SIG-M5 (cell line): ENCODE measurements at regions not wholly inside any gene's neighbourhood (a gene's known extent, or its start where the extent isn't known, plus 50 kb on each side); places are given as distances from the start of the nearest gene placed in this dataset.

Source experiments
- DNase-seq: peaks from one replicate; lab custom pipeline; 2025; lab: John Stamatoyannopoulos, UW

DNA sequence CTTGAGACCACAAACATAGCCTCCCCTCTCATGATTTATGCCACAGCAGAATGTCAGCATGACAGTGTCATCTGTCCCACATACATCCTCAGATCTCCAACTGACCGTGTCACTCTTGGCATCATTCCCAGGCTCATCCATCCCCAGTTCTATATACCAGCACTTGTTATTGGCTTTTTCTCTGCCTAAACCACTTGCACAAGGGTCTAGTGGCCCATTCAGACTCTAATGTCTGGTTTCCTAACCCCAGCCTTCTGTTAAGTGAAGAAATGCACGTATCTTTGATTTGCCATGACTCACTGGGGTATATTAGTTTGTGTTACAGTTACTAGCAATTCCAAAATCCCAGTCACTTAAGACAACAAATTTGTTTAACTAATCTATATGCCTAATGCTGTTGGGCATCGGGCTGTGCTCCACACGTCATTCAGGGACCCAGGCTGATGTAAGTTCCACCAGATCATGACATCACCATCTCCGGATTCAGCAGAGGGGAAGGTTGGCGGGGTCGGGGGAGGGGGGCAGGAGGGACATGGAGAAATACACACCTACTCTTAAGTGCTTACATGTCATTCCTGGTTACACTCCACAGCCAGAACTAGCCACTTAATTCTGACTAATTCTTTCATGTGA is 517.4 kb downstream of the BUD13 start:
- DNase-seq, result no peak

DNA sequence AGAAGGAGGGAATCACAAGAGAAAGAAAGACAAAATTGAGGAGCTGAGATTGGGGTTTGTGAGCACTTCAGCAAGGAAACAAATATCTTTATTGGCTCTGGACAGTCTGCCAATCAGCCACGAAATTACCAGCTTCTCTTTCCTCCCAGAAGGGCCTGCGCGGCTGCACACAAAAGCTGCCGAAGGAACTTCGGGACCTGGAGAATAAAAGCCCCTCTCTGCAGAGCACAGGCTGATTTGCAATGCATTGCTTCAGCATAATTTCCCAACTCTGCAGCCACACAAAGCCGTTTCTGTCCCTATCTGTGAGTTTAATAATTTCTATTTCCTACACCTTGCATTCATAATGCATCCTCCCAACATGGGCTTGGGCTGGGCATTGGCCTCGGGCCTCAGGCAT is 522.6 kb downstream of the BUD13 start:
- no peak for DNase-seq

DNA sequence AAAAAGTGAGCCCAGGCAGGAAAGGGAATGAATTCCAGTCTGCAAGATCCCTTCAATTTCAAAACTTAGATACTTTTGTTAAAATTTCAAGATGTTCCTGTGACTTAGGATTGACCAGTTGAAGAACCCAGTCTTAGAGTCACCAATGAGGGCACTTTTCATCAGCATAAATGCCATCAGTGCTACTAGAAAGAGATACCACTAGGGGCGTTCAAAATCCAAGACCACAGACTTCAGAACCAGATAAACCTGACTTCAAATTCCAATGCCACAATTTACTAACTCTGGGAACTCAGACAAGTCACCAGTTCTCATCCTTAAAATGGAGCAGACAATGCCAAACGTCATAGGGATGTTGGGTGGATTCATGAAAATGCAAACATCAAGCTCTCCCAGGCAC is 523.2 kb downstream of the BUD13 start:
- DNase-seq, result no peak

DNA sequence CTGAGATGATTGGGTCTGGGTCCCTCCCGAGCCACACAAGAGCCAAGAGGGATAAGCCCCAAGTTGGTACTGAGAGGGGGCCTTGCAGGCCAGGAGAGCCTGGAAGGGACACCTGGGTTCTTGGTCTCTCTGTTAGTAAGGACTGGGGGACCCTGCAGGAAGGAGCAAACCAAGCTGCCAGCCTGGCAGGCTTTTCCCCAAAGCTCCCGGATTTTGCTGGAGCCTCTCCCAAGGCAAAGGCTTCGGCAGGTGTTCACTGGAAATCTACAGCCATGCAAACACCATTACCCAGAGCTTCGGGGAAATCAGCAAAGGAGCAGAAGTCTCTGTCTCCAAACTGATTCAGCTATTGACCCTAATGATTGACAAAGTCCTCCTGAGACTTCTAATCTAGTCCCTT is 527.9 kb downstream of the BUD13 start:
- DNase-seq, result no peak

DNA sequence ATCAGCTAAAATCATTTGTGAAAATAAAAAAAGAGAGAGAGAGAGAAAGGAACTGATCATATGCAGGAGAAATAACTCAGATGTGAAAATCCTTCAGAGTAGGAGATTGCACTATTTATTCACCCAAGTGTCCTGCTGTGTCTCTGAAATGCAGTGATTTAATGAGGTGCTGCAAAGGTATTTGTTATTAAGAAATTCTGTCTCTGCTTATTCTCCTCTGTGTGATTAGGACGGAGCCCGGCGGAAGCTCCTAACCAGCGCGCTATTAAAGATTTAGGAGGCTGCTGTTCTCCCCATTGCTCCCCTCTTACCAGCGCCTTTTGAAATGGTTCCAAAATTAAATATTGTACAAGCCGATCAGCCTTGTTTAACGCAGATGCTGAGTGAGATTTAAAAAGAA is 528.3 kb downstream of the BUD13 start:
- DNase-seq, result no peak

DNA sequence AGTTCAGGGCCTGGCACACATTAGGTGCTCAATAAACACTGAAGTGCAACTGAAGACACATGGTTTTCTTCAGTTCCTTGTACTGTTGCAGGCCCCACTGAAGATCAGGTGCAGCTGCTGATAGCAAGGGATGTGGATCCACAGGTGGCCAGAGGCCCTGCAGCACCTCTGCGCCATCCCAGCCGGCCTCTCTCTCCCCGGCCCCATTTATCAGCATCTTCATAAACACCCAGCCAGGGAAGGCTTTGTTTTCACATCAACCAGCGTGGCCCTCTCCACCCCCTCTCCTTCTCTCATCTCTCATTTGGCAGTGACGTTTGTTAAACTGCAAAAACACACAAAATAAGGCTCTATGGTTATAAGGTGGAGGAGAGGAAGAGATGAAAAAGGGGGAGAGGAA is 528.8 kb downstream of the BUD13 start:
- DNase-seq, result no peak

DNA sequence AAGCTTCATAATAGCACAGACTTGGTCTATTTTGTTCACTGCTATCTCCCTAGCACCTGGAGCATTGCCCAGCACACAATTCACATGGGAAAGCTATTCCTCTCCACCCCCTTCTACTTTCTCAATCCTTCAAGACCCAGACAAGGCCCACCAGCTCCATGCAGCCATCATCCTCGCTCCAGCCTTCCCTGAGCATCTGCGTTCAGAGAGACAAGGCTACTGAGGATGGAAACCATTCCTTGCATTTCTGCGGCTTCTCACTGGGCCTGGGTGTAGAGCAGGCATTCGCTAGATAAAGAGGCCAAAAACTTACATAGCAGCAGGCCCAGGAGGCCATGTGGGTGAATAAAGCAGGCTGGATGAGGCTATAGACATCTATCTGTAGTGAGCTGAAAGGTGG is 530.8 kb downstream of the BUD13 start:
- DNase-seq, result no peak

DNA sequence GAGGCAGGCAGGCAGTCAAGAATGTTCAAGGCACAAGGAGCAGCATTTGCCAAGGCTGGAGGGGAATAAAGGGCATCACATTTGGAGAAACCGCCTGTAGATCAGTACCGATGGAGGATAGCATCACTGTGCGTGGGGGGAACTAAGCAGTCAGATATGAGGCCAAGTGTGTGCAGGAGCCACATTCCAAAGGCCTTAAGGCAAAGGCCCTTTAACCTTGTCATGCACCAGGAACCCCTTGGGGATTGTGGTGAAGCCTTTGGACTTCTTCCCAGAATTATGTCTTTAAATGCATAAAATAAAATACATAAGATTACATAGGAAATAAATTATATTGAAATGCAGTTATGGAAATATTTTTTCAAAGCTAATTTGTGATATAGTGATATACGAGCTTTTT is 532.1 kb downstream of the BUD13 start:
- no peak for DNase-seq

DNA sequence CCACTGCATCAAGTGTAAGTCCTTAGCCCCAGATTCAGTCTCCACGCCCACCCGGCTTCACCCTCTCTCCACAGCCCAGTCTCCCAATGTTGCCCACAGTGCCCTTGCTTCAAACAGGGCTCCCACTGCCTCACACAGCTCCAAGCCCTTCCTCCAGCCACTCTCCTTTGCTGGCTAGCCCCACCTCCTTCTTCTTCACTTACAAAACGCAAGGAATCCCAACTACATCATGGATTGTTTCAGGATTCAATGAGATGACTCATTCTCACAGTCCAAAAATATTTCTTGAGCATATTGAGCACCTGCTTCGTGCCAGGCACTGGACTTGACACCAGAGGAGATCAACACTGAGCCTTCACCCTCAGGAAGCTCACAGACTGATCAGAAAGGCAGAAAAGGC is 533.5 kb downstream of the BUD13 start:
- DNase-seq, result no peak

DNA sequence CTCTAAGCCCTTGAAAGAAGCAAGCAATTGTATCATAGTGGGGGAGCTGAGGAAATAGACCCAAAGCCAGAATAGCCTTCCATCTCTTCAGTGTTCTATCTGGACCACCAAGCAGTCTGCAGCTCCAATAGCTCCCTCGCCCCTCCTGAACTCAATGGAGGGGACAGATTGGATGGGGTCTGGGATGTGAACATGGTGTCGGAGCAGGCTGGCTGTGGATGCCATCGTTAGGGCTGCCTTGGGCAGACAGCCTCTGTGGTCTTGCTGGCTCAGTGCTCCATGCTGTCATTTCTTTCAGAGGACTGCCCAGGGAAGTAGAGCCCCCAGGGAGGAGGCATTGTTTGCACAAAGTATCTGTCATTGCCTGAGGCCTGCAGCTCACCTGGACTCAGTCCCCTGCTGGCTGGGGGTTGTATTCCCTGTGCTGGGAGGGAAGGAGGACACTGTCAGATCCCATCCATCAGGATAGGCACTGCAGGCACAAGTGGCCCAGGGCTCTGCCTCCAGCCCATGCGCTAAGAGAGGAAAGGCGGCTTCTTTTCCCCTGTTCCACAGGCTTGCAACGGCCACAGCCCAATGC is 537.7 kb downstream of the BUD13 start:
- DNase-seq, result no peak

DNA sequence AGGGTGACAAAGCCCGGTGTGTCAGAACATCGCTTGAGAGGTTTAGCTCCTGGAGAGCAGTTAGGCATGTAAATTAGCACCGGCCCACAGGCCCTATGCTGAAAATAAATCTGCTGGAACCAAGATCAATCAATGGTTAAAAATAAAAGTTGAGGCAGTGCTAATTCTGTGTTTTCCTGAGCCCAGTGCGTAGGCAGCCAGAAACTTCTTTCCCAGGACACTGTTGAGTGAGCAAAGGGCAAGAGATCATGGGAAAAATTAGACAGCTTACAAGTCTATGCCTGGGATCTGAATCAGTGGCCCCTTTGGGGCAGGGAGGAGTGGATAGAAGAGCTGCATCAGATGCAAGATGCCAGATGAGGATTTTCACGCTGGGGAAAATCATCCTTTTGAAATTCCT is 539.2 kb downstream of the BUD13 start:
- no peak for DNase-seq

DNA sequence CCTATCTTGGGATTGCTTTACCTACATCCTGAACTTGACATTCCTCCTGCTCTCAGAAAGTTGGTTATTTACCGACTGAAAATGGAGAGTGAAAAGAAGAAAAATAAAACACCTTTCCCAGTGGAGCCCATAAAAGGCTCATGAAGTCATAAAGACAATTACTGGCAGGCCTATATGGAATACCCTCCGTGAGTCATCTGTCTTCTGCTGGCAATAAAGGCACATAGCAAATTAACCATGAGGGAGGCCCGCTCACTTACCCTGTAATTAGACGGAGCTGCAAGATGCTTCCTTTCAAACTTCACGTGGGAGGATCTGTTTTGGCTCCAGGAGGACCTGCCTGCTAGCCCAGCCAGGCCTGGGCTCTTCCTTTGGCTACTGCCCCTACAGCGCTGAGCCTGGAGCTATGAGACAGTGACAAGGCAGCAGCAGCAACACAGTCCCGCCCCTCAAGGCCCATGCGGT is 540.4 kb downstream of the BUD13 start:
- no peak for DNase-seq

DNA sequence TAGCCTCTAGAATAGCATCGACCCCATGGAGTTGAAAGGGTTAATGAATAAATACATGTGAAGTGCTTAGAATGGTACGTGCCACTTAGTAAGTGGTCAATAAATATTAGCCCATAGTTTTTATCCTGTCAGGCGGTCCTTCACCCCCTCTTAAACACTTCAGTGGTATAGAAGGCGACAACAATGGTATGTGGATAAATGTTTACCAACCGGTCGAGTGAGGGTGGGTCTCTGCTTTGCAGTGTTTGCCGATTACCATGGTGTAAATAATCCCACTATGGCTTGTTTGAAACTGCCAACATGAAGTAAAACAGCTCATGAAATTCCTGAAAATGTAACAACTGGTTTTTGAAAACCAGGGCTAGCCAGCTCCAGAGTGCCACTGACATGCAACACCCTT is 541.2 kb downstream of the BUD13 start:
- DNase-seq, result no peak

DNA sequence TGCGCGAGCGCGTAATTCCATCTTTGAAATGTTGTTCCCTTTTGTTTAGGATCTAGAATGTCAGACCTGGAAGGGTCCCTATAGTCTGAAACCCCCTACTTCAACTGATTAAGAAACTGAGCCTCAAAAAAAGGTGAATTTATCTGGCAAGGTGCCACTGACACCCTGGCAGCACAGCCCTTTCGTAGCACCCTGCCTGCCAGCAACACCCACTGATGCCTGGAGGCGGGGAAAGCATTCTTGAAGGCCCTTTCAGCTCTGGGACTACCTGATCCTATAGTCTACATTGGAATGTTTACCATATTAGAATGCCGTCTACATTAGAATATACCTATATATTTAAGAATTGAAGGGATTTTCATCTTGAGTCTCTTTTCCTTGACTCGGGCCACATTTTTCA is 542.3 kb downstream of the BUD13 start:
- DNase-seq, result no peak

DNA sequence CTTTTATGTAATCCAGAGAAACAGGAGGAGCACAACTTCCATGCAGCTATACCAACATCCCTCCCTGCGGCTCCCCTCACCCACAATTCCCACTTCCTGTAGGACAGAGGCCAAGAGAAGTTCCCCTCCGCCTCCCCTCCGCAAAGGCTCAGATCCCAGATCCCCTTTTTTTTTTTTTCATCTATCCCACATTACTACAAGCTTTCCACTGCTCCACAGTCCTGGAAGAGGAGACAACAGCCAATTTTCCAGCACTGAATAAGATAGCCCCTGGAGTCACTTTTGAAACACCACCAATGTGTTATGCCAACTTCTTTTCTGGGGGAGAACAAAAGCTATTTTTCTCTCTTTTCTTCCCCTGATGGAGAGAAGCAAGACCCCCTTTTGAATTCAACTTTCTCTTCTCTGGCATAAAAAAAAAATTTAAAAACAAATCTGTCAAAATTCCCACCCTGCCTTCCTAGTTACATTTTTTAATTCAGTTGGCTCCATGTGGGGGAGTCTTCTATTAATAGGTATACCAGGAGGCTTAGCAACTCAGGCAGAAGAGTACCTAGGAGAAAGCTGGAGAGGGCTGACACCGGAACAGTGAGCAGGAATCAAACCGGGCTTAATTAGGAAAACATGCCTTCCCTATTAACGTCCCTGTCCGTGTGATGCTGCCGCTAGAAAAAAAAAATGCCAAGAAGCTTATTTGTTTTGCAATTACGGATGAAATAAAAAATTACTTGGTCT is 543.4 kb downstream of the BUD13 start:
- DNase-seq, result no peak

DNA sequence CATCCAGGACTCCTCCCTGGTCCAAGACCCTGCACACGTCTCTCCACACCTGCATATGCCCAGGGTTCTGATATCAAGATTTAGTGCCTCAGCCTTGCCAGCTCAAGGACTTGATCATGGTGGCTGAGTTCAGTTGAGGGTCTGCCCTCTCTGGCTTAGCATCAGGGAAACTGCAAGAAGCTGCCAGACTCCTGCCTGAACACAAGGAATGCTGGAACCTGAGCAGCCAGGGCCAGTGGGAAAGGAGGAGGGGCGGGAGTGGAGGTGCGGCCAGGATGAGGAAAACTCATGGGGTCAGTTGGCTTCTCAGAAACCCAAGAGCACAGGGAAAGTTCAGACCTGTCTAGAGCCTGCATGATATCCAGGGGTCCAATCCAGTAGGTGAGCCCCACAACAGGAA is 546.1 kb downstream of the BUD13 start:
- DNase-seq, result no peak

DNA sequence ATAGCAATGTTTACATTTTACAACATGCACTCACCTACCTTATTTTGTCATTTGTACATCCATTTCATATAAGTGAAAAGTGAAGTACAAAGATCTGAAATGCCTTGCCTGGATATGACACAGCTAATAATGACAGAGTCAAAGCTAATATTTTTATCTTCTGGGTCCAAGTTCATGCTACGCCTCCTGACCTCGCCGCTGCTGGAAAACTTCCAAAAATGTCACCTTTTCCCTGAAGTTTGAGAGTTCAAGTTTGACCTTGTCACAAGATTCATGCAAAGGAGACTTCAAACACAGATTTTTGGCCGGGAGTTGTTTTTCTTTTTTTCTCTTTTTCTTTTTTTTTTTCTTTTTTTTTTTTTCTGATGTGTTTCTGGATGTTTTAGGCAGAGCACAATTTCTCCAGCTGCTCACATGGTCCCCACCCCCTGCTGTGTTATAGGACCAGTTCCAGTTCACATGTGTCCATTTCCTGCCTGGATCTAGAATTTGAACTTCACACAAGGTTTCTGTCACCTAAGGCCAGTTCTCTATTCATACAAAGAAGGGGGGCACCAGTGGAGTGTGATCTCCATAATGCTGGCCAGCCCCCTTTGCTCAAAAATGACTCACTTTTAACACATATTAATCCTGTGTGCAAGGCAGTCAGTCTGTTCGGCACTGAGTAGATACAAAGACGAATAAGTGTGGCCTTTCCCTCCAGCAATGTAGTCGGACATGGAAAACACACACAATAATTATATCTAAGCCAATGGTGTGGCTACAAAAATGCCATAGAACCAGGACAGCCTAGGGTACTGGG is 546.8 kb downstream of the BUD13 start:
- no peak for DNase-seq

DNA sequence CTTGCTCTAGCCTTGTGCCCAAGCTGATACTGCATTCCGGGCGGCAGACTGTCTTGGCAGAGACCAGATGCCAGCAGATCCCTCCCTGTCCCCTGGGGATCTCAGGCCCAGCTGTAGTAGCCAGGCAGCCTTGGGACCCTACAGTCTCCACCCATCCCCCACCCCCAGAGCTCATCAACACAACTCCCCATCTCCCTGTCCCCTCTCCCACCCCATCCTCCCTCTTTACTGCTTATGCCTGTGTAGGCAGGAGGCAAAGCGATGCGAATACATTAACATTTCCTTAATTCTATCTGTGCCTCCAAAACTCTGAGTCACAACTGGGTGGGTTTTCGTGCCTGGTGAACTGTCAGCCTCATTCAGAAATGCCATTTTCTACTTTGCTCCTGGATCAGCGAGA is 547.6 kb downstream of the BUD13 start:
- DNase-seq, result no peak

DNA sequence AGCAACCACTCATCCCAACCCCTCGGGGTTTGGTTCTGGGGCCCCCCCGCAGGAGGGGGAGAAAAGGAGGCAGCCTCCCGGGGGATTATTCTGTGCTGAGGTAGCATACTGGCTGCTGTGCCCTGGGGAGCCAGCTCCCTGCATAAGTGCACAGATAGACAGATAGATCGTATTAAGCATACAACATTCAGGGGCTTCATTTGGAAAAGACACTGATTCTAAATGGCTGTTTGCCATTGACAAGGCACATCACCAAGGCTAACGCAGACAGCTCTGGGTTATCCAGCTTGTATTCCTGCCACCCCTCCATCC is 547.9 kb downstream of the BUD13 start:
- no peak for DNase-seq

DNA sequence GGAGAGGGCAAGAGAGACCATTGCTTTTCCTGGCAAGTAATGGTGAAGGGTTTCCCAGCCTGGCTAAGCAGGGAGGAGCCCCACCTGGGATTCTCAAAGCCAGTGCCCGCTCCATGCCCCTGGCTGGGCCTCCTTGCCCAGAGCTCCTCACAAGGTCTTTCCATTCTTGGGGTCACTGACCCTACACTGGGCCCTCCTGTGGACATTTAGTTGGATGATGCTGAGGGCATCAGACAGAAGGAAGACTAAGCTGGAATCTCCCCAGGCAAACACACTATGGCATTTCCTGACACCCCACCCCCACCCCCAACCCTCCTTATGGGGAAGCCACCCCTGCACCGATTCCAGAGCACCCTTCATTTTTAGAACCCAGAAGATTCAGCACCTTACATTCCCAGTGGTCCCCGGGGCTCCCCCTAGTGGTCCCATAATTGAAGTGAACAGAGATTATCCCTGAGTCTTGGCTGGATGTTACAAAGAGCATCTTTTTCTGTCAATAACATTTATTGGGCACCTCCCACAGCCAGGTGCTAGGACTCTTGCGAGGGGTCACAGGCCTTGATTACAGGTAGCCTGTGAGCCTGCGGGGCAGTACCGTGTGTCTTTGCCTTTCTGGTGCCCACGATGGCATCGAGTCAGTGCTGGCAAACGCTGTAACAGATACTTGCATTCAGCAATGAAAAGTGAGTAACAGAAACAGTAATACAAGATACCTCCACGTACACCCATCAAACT is 548.5 kb downstream of the BUD13 start:
- DNase-seq, result no peak

DNA sequence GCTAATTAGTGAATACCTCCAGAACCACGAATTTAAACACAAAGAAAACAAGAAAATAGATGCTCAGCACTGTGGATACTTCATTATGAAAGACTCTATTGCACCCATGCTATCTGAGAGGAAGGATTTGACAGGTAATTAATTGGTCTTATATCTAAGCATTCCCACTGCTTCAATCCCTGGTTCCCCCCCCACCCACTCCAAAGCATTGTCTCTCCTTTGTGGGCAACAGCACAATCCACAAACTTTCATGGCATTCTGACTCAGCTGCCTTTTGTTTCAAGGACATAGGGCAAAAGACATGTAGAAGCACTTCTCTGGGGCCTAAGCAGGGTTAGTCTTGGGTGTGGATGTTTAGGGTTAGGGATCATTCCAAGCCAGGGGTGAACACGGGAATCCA is 551.4 kb downstream of the BUD13 start:
- no peak for DNase-seq

DNA sequence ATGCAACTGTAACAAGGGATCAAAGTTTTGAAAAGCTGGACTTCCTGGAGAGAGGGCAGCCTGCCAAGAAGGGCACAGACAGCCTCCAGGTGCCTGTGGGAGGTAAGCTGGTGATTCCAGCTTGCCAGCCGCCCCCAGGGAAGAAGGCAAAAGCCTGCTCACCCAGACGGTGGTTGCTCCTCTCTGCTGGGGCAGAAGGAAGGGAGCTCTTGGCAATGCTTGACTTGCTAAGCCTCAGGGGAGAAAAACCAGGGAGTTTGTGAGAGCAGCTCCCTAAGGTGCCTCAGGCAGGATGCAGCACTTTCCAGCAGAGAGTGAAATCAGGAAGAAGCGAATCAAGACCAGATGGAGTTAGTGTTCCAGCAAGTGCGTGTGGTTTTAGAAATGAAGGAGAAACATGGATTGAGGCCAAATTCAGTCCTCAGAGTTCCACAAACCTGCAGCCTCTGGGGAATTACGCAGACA is 553.6 kb downstream of the BUD13 start:
- DNase-seq, result no peak
